Colonic mucosa (tissue), 4 donors: ENCODE measurements at regions not wholly inside any gene's neighbourhood (a gene's known extent, or its start where the extent isn't known, plus 50 kb on each side); places are given as distances from the start of the nearest gene placed in this dataset.

ENCODE experiments used
- DNase-seq: peaks from one replicate; pipeline ENCODE4 v3.0.0-alpha.2; 2020
- H3K27ac ChIP-seq: fragments of 200-600 bp; one replicate; pipeline ENCODE4 v1.8.0; 2021
- H3K27me3 ChIP-seq: fragments of 200-600 bp; one replicate; pipeline ENCODE4 v1.8.0; 2021
- H3K36me3 ChIP-seq: fragments of 200-600 bp; one replicate; pipeline ENCODE4 v1.8.0; 2021
- H3K4me1 ChIP-seq: fragments of 200-600 bp; one replicate; pipeline ENCODE4 v1.8.0; 2021; ENCODE audit warnings: mild to moderate bottlenecking
- H3K4me3 ChIP-seq: fragments of 200-600 bp; one replicate; pipeline ENCODE4 v1.8.0; 2021
- H3K9ac ChIP-seq, 2 donors: one replicate each; pipeline ENCODE4 v1.7.0; 2013; ENCODE audit warnings: control low read depth in 2 of 2, low read depth in 2 of 2, low read length in 2 of 2
- H3K9me3 ChIP-seq: fragments of 200-600 bp; one replicate; pipeline ENCODE4 v1.8.0; 2021
- intact Hi-C: fragments of 100-400 bp; cut with DNase I; formaldehyde crosslinking; loops from one replicate; pipeline ENCODE4 v1.14.1; 2022
- TF ChIP-seq, protein P1 (sequence below): fragments of 200-600 bp; IDR thresholded peaks from one replicate; pipeline ENCODE4 v1.8.0; 2022; ENCODE audit warnings: antibody characterized with exemption, mild to moderate bottlenecking
- donor health status: healthy.
- donor health status: DM: no; HTN: no; CAD: no.
- donor health status: DM: no; HTN: no; CAD: no.

DNA sequence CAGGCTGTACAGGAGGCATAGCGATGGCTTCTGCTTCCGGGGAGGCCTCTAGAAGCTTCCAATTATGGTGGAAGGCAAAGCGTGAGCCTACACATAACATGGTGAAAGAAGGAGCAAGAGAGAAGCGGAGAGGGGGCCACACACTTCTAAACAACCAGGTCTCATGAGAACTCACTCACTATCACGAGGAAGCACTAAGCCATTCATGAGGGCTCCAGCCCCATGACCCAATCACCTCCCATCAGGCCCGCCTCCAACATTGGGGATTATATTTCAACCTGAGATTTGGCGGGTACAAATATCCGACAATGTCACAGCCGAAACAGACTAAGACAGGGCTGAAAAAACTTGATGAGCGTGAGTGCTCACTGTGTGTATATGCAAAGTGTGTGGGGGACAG lies 89.3 kb upstream of the CNIH3 start:
- no peak for DNase-seq
- Histone ChIP-seq H3K9me3 (no peaks in the 10 kb centered on the region), H3K4me3 (no peak overlapping the region), H3K36me3 (no peaks in the 10 kb centered on the region), H3K9ac (no peak overlapping the region), H3K27me3 (no peaks in the 10 kb centered on the region), H3K27ac (no peak overlapping the region), H3K4me1 (no peaks in the 10 kb centered on the region)
- TF ChIP-seq, protein P1, sequence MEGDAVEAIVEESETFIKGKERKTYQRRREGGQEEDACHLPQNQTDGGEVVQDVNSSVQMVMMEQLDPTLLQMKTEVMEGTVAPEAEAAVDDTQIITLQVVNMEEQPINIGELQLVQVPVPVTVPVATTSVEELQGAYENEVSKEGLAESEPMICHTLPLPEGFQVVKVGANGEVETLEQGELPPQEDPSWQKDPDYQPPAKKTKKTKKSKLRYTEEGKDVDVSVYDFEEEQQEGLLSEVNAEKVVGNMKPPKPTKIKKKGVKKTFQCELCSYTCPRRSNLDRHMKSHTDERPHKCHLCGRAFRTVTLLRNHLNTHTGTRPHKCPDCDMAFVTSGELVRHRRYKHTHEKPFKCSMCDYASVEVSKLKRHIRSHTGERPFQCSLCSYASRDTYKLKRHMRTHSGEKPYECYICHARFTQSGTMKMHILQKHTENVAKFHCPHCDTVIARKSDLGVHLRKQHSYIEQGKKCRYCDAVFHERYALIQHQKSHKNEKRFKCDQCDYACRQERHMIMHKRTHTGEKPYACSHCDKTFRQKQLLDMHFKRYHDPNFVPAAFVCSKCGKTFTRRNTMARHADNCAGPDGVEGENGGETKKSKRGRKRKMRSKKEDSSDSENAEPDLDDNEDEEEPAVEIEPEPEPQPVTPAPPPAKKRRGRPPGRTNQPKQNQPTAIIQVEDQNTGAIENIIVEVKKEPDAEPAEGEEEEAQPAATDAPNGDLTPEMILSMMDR: no peak
- intact Hi-C loops: no loop called here

DNA sequence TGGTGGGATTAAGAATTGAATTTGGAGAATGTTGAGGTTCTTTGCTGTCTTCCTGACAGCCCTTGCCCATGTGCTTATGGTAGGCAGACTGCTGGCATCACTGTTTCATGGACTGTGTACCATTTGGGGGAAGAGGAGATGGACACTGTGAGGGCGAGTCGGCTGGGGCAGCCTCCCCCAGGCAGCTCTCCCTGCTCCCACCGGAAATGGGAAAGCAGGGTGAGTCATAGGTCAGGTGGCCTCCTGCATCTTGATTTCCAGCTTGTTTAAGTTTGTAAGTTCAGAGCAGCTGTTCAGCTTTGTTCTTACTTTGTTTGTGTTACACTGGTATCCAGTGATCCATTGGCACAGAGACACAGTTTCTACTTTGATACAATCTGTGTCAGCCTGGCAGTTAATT lies 87.2 kb upstream of the CNIH3 start:
- H3K9me3 ChIP-seq: no peaks in the 10 kb centered on the region
- TF ChIP-seq, protein P1: no peak
- intact Hi-C loops: no loop called here
- no peak overlapping the region for H3K27ac ChIP-seq
- H3K27me3 ChIP-seq: no peaks in the 10 kb centered on the region
- no peak overlapping the region for H3K4me3 ChIP-seq
- H3K36me3 ChIP-seq: no peaks in the 10 kb centered on the region
- H3K9ac ChIP-seq: no peak overlapping the region
- no peak for DNase-seq
- no peaks in the 10 kb centered on the region for H3K4me1 ChIP-seq

DNA sequence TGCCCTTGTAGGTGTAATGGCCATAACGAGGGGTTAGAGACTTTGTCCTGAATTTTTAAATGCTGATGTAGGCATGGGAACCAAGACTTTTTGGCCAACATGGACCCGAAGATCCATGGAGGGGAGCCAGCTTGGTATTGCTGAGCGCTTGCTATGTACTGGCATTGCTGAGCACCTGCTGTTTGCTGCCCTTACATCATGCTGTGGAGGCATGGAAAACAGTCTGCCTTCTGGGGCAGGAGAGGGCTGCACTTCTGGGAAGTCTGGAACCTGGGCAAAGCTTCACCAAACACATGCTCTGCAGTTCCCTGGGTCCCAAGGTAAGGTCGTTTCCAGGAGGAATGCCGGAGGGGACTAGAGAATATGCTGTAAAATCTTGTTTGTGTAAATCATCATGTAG lies 86.3 kb upstream of the CNIH3 start:
- H3K27ac ChIP-seq: no peak overlapping the region
- TF ChIP-seq, protein P1: no peak
- H3K9me3 ChIP-seq: no peaks in the 10 kb centered on the region

DNA sequence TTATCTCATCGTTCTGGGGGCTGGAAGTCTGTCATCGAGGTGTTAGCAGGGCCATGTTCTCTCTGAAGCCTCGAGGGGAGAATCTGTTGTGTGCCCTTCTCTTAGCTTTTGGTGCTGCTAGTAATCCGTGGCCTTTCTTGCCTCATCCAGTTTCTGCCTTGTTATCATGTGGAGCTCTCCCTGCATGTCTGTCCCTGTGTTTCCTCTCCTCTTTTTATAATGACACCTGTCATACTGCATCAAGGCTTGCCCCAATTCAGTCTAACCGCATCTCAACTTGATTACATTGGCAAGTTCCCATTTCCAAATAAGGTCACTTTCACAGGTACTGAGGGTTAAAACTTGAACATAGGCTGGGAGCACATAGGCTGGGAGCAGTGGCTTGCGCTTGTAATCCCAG lies 82.6 kb upstream of the CNIH3 start:
- Histone ChIP-seq H3K9me3 (no peaks in the 10 kb centered on the region), H3K9ac (no peak overlapping the region), H3K27me3 (no peaks in the 10 kb centered on the region), H3K36me3 (no peaks in the 10 kb centered on the region), H3K4me1 (no peaks in the 10 kb centered on the region), H3K4me3 (no peak overlapping the region), H3K27ac (no peak overlapping the region)
- TF ChIP-seq, protein P1: no peak
- intact Hi-C loops: no loop called here
- DNase-seq: no peak

More for the DNA sequence above, 86.3 kb upstream of the CNIH3 start:
- Histone ChIP-seq H3K4me1 (no peaks in the 10 kb centered on the region), H3K36me3 (no peaks in the 10 kb centered on the region), H3K4me3 (no peak overlapping the region), H3K9ac (no peak overlapping the region), H3K27me3 (no peaks in the 10 kb centered on the region)
- no peak for DNase-seq
- intact Hi-C loops: no loop called here

DNA sequence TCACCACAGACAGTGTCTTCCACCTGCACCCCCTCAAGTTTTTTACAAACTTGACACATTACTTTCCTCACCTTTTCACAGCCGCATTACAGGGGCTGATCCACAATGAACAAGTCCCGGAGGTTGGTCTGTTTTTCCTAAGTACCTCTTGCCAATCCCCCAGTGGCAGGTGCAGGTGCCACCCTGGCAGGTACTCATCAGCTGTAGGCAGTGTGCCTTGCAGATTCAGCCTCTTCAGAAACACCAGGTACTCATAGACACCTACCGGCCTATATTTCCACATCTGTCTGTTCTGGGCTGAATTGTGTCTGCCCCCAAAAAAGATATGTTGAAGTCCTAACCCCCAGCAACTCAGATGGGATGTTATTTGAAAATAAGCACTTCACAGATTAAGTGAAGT lies 81.4 kb upstream of the CNIH3 start:
- Histone ChIP-seq H3K4me3 (no peak overlapping the region), H3K9ac (no peak overlapping the region), H3K9me3 (no peaks in the 10 kb centered on the region), H3K4me1 (no peaks in the 10 kb centered on the region), H3K27ac (no peak overlapping the region), H3K27me3 (no peaks in the 10 kb centered on the region), H3K36me3 (no peaks in the 10 kb centered on the region)
- TF ChIP-seq, protein P1: no peak
- intact Hi-C loops: no loop called here
- no peak for DNase-seq

DNA sequence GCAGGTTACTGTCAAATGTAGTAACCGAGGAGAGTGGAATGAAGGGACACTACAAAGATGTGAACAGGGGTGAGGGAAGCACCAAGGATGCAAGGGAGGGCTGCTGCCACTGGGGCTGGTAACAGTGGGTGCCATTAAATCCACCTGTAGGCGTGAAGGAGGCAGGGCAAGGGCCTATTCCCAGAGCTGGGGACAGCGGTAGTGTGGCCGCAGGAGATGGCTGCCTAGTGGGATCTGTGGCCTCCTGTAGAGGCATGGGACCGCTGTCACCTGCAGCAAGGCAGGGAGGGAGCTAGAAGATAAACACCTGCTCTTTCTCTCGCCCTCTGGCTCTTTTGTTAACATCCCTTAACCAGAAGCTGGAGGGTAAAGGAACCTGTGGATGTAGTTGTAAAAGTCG lies 80.5 kb upstream of the CNIH3 start:
- no peak for DNase-seq
- H3K9me3 ChIP-seq: no peaks in the 10 kb centered on the region

More for the DNA sequence above, 80.5 kb upstream of the CNIH3 start:
- intact Hi-C loops: no loop called here
- Histone ChIP-seq H3K9ac (no peak overlapping the region), H3K36me3 (no peaks in the 10 kb centered on the region), H3K4me3 (no peak overlapping the region), H3K27ac (no peak overlapping the region), H3K27me3 (no peaks in the 10 kb centered on the region), H3K4me1 (no peaks in the 10 kb centered on the region)
- TF ChIP-seq, protein P1: no peak
